Karpas-422 (cell line): ENCODE measurements at regions not wholly inside any gene's neighbourhood (a gene's known extent, or its start where the extent isn't known, plus 50 kb on each side); places are given as distances from the start of the nearest gene placed in this dataset.

Experiments used
- DNase-seq: peaks from one replicate; pipeline ENCODE4 v3.0.0-alpha.2; 2015
- H2AFZ ChIP-seq: fragments of 200-600 bp; sonication (generic); 2 replicates; pipeline ENCODE4 v1.6.1; 2014; ENCODE audit warnings: antibody characterized with exemption, low read length, mixed read lengths
- H3K27ac ChIP-seq: fragments of 200-600 bp; sonication (generic); 2 replicates; pipeline ENCODE4 v1.5.1; 2014; ENCODE audit warnings: mild to moderate bottlenecking, low read length, moderate library complexity
- H3K27me3 ChIP-seq: fragments of 200-600 bp; sonication (generic); 2 replicates; pipeline ENCODE4 v1.6.1; 2014; ENCODE audit warnings: low read length, mixed read lengths
- H3K36me3 ChIP-seq: fragments of 200-600 bp; sonication (generic); 2 replicates; pipeline ENCODE4 v1.6.1; 2014; ENCODE audit warnings: low read length, mixed read lengths; ENCODE audit not compliant: insufficient read depth
- H3K4me1 ChIP-seq: fragments of 200-600 bp; sonication (generic); 2 replicates; pipeline ENCODE4 v1.6.1; 2014; ENCODE audit warnings: mild to moderate bottlenecking, low read length, mixed read lengths
- H3K4me2 ChIP-seq: fragments of 200-600 bp; sonication (generic); 2 replicates; pipeline ENCODE4 v1.6.1; 2014; ENCODE audit warnings: low read length, low read depth, mild to moderate bottlenecking; ENCODE audit not compliant: poor library complexity, severe bottlenecking
- H3K4me3 ChIP-seq: fragments of 200-600 bp; sonication (generic); 2 replicates; pipeline ENCODE4 v1.5.1; 2014; ENCODE audit warnings: mild to moderate bottlenecking, antibody characterized with exemption, low read length, mixed read lengths
- H3K79me2 ChIP-seq: fragments of 200-600 bp; sonication (generic); 2 replicates; pipeline ENCODE4 v1.6.1; 2014; ENCODE audit warnings: mild to moderate bottlenecking, low read length, mixed read lengths
- H3K9ac ChIP-seq: fragments of 200-600 bp; sonication (generic); 2 replicates; pipeline ENCODE4 v1.6.0; 2014; ENCODE audit warnings: low read length
- H3K9me2 ChIP-seq: fragments of 200-600 bp; sonication (generic), shearing (Covaris generic); replicated peaks from 2 replicates; pipeline ENCODE4 v1.6.0; 2014; ENCODE audit warnings: mild to moderate bottlenecking, low read length, moderate library complexity; ENCODE audit not compliant: insufficient read depth
- H3K9me3 ChIP-seq: fragments of 300-700, 200-600 bp; sonication (generic); 2 replicates; pipeline ENCODE4 v1.6.1; 2014; ENCODE audit warnings: low read length, mixed read lengths
- H4K20me1 ChIP-seq: fragments of 200-600 bp; sonication (generic); 2 replicates; pipeline ENCODE4 v1.6.1; 2014; ENCODE audit warnings: mild to moderate bottlenecking, antibody characterized with exemption, low read length, low read depth; ENCODE audit not compliant: insufficient read depth

GRCh38 chr9:78857373-78858225, 560.7 kb downstream of the PSAT1 start:
- Histone ChIP-seq H3K79me2 (no peaks in the 10 kb centered on the region), H3K27me3 (no peaks in the 10 kb centered on the region), H3K27ac (no peak overlapping the region), H3K4me1 (no peaks in the 10 kb centered on the region), H3K9me3 (no peaks in the 10 kb centered on the region), H3K9me2 (no peaks in the 10 kb centered on the region), H3K36me3 (no peaks in the 10 kb centered on the region), H2AFZ (no peak overlapping the region), H3K9ac (no peak overlapping the region), H4K20me1 (no peaks in the 10 kb centered on the region), H3K4me3 (no peak overlapping the region), H3K4me2 (no peak overlapping the region)
- no peak for DNase-seq

GRCh38 chr9:78858266-78858665, 561.3 kb downstream of the PSAT1 start:
- Histone ChIP-seq H4K20me1 (no peaks in the 10 kb centered on the region), H3K27ac (no peak overlapping the region), H3K9ac (no peak overlapping the region), H2AFZ (no peak overlapping the region), H3K27me3 (no peaks in the 10 kb centered on the region), H3K4me3 (no peak overlapping the region), H3K36me3 (no peaks in the 10 kb centered on the region), H3K4me1 (no peaks in the 10 kb centered on the region), H3K79me2 (no peaks in the 10 kb centered on the region), H3K9me3 (no peaks in the 10 kb centered on the region), H3K9me2 (no peaks in the 10 kb centered on the region), H3K4me2 (no peak overlapping the region)
- no peak for DNase-seq

GRCh38 chr9:78860801-78861475, 564.0 kb downstream of the PSAT1 start:
- Histone ChIP-seq H3K27me3 (no peaks in the 10 kb centered on the region), H3K27ac (no peak overlapping the region), H3K9me3 (no peaks in the 10 kb centered on the region), H3K4me1 (no peaks in the 10 kb centered on the region), H3K36me3 (no peaks in the 10 kb centered on the region), H4K20me1 (no peaks in the 10 kb centered on the region), H3K4me2 (no peak overlapping the region), H3K9me2 (no peaks in the 10 kb centered on the region), H3K4me3 (no peak overlapping the region), H3K9ac (no peak overlapping the region), H3K79me2 (no peaks in the 10 kb centered on the region), H2AFZ (no peak overlapping the region)
- peak; percentile 44 for DNase-seq

- Histone ChIP-seq H3K4me3 (no peak overlapping the region), H3K27ac (no peak overlapping the region), H3K36me3 (no peaks in the 10 kb centered on the region), H3K4me2 (no peak overlapping the region), H3K79me2 (no peaks in the 10 kb centered on the region), H3K9ac (no peak overlapping the region), H3K27me3 (no peaks in the 10 kb centered on the region), H4K20me1 (no peaks in the 10 kb centered on the region), H3K9me2 (no peaks in the 10 kb centered on the region; the same call in 1 of the 2 replicates), H3K4me1 (no peaks in the 10 kb centered on the region), H2AFZ (no peak overlapping the region), H3K9me3 (no peaks in the 10 kb centered on the region)
- no peak for DNase-seq
Observed at GRCh38 chr9:78863531-78863930, 566.6 kb downstream of the PSAT1 start.

- Histone ChIP-seq H3K4me1 (no peaks in the 10 kb centered on the region), H3K9me2 (no peaks in the 10 kb centered on the region; the same call in 1 of the 2 replicates), H3K36me3 (no peaks in the 10 kb centered on the region), H3K27me3 (no peaks in the 10 kb centered on the region), H3K4me2 (no peak overlapping the region), H3K27ac (no peak overlapping the region), H2AFZ (no peak overlapping the region), H3K79me2 (no peaks in the 10 kb centered on the region), H4K20me1 (no peaks in the 10 kb centered on the region), H3K4me3 (no peak overlapping the region), H3K9ac (no peak overlapping the region), H3K9me3 (no peaks in the 10 kb centered on the region)
- DNase-seq = no peak
Observed at GRCh38 chr9:78865737-78866136, 568.8 kb downstream of the PSAT1 start.

- Histone ChIP-seq H3K79me2 (no peaks in the 10 kb centered on the region), H3K4me2 (no peak overlapping the region), H3K4me3 (no peak overlapping the region), H3K9me2 (no peaks in the 10 kb centered on the region; the same call in 1 of the 2 replicates), H3K9ac (no peak overlapping the region), H4K20me1 (no peaks in the 10 kb centered on the region), H3K27ac (no peak overlapping the region), H3K4me1 (no peaks in the 10 kb centered on the region), H3K9me3 (no peaks in the 10 kb centered on the region), H3K36me3 (no peaks in the 10 kb centered on the region), H3K27me3 (no peaks in the 10 kb centered on the region), H2AFZ (no peak overlapping the region)
- DNase-seq = no peak
Observed at GRCh38 chr9:78866207-78867132, 569.5 kb downstream of the PSAT1 start.

GRCh38 chr9:78871086-78871451, 574.1 kb downstream of the PSAT1 start:
- H3K36me3 ChIP-seq = no peaks in the 10 kb centered on the region
- H3K4me3 ChIP-seq = no peak overlapping the region
- H4K20me1 ChIP-seq = no peaks in the 10 kb centered on the region
- no peaks in the 10 kb centered on the region for H3K79me2 ChIP-seq
- H2AFZ ChIP-seq = no peak overlapping the region
- DNase-seq = no peak
- no peak overlapping the region for H3K9ac ChIP-seq
- no peak overlapping the region for H3K27ac ChIP-seq
- H3K4me1 ChIP-seq = no peaks in the 10 kb centered on the region
- H3K9me3 ChIP-seq = no peaks in the 10 kb centered on the region
- no peaks in the 10 kb centered on the region for H3K27me3 ChIP-seq
- H3K4me2 ChIP-seq = no peak overlapping the region
- no peaks in the 10 kb centered on the region; the same call in 1 of the 2 replicates for H3K9me2 ChIP-seq
